GM21515 (cell line): ENCODE measurements at regions not wholly inside any gene's neighbourhood (a gene's known extent, or its start where the extent isn't known, plus 50 kb on each side); places are given as distances from the start of the nearest gene placed in this dataset.
"Not testable (repeated sequence)": the region's sequence is repeated elsewhere in the genome, so short reads cannot be mapped to it uniquely, and the experiment has no call there.

Source experiments
- ATAC-seq: cut with Tn5 transposase; IDR thresholded peaks from one replicate; pipeline ENCODE4 v1.9.1; 2021; ENCODE audit not compliant: unreplicated experiment

GRCh38 chr15:81939604-81940440 is 106.0 kb downstream of the MEX3B start:
- no peak for ATAC-seq

DNA sequence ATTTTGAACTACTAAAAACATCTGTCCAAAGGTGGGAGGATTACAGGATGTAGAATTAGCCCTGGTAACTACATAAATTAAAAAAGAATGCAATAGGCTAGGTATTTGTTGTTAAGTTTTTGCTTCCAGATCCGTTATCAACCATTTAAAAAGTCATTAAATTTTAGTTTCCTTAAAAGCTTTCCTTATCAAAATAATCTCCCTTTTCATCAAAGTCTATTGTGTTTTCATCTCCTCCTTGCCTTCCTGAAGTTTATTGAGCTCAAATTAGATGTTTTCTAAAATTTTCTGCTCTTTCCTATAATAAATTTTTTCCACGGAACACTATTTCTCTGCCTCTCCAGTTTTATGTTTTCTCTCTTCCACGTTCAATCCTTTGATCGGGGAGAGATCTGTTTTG is 108.6 kb downstream of the MEX3B start:
- ATAC-seq = no peak

DNA sequence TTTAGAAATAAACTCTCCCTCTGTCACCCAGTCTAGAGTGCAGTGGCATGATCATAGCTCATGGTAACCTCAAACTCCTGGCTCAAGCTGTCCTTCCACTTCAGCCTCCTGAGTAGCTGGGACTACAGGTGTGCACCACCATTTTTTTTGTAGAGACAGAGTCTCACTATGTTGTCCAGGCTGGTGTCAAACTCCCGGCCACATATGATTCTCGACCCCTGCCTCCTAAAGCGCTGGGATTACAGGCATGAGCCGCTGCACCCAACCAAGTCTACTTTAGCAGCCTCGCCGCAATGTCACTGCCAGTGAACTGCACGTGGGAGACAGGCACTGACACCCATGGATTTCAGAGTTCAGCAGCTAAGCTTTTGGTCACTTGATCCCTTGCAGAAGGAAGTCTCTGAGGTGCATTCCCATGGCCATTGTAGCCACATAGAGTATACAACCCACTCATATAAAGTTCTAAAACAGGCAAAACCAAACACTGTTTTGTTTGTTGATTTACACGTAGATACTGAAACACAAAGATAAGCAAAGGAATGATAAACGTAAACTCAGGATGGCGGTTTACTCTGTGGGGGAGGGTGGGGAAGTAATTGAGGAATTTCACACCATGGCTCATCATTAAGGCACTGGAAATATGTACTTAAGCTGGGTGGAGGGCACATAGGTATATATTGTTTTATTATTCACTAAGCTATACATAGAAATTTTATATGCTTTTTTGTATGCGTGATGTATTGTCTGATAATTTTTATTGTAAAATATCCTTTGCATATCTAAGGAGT is 115.0 kb downstream of the MEX3B start:
- no peak for ATAC-seq

DNA sequence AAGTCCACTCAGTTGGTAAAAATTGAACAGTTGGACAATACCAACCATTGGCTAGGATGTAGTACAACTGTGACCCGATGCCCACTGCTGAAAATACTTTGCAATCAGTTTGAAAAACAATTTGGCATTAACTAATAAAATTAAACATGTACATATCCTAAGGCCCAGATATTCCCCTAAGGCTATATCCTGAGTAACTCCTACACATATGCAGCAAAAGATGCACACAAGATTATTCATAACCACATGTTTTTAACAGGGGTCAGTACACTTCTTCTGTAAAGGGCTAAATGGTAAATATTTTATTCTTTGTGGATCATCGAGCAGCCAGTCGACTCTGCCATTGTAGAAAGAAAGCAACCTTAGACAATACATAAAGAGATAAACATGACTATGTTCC is 116.3 kb downstream of the MEX3B start:
- no peak for ATAC-seq

GRCh38 chr15:81926981-81927380 is 118.8 kb downstream of the MEX3B start:
- no peak for ATAC-seq

DNA sequence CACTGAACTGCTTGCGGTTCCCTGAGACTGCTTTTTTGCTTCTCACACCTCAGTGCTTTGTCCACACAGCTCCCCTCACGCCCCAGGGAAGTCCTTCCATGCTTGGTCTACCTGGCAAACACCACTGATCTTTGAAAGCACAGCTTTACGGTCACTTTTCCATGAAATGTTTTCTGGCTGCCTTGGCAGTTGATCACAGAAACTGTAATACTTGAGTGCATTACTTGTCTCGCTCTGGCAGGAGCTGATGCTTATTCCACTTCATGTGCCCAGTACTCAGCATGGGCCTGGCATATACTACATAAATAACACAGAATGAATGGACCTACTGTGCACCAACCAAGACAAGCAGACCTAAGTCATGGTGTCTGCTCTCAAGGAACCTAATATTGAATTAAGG is 121.1 kb downstream of the MEX3B start:
- ATAC-seq = no peak

- ATAC-seq = no peak
These were observed 122.1 kb downstream of the MEX3B start for GRCh38 chr15:81923561-81924350.

DNA sequence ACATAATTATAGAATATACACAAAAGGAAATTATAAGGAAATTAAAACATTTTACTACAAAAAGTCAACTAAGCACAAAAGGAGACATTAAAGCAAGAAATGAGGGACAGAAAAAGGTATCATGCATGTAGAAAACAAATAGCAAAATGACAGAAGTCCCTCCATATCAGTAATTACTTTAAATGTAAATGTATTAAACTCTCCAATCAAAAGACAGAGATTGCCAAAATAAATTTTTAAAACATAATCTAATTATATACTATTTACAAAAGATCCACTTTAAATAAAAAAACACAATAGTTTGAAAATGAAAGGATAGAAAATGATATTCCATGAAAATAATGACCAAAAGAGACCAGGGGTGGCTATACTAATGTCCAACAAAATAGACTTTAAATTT is 123.7 kb downstream of the MEX3B start:
- ATAC-seq = no peak

DNA sequence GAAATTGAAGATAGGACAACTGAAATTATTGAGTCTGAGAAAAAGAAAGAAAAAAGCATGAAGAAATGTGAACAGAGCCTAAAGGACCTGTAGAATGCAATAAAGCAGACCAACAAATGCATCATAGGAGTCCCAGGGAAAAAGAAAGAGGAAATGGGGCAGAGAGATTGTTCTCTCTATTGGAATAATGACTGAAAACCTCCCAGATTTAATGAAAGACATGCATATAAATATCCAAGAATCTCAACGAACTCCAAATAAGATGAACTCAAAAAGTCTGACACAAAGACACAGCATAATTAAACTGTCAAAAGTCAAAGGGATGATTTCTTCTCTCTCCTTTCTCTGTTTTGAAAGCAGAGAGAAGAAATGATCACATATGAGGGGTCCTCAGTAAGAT is 124.7 kb downstream of the MEX3B start:
- ATAC-seq = no peak

DNA sequence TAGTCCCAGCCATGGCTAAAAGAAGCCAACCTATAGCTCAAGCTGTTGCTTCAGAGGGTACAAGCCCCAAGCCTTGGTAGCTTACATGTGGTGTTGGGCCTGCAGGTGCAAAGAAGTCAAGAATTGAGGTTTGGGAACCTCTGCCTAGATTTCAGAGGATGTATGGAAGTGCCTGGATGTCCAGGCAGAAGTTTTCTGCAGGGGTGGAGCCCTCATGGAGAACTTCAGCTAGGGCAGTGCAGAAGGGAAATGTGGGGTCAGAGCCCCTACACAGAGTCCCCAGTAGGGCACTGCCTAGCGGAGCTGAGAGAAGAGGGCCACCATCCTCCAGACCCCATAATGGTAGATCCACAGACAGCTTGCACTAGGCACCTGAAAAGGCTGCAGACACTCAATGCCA is 127.1 kb downstream of the MEX3B start:
- not testable (repeated sequence) for ATAC-seq

GRCh38 chr15:81916451-81916850 is 129.4 kb downstream of the MEX3B start:
- no peak for ATAC-seq

GRCh38 chr15:81915990-81916389 is 129.8 kb downstream of the MEX3B start:
- ATAC-seq = no peak

DNA sequence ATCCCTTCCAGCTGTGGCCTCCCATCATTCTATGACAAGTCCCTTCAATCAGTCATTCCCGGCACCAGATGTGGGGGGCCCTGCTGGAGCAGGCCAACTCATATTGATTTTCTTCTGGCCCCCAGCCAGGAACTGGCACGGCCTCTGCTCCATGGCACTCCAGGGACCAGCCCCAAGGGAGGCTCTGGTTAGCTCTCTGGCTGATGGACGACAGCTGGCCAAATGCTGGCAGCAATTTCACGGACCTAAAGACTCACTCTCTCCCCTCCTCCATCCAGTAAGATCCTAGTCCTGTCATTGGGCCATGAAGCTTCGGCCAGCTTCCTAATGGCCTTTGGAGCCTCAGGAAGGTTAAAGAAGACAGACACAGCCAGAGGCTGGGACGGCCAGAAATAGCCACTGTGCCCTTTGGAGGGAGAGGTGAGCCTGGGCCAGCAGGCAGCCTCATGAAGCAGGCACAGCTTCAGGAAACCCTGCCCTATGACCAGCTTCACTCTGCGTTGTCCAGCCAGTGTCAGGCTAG is 131.0 kb downstream of the MEX3B start:
- no peak for ATAC-seq

- no peak for ATAC-seq
These were observed 131.5 kb downstream of the MEX3B start for GRCh38 chr15:81914333-81914732.

DNA sequence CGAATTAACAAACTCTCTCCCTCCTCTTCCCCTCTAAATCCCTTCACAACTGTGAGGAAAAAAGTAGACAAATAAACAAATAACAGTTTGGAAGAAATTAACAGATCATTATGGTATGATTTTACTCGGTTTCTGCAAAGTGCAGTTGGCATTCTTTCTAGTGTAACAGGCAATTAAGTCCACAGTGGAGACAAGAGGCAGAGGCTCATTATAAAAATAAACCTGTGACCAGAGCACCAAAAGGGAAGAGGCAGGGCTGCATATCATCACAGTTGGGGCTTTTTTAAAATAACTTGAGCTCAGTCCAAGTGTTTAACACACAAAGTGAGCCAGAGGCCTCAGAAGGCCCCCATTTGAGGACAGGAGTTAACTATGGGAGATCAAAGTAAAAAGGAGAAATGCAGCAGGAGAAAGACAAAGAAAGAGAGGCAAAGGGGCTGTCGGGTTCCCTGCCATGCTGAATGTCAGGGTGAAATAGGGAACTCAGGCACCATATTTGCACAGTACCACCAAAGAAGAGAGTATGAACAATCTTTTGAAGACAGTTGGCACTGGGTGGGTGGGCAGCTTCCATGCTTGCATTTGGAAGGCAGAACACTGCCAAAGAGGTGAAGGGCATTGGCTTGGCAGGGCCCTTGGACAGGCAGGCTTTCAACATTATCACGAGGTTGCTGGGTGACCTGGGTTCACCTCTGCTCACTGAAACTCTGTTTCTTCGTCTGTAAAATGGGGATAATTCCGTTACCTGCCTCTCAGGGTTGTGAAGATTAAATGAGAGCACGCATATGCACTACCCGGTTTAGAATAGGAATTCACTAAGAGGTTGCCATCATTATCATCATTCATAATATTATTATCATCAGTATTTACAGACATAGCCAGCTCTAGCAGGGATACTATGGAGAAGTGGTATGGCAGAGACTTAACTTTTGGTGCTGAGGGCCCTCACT is 134.5 kb downstream of the MEX3B start:
- ATAC-seq = no peak

DNA sequence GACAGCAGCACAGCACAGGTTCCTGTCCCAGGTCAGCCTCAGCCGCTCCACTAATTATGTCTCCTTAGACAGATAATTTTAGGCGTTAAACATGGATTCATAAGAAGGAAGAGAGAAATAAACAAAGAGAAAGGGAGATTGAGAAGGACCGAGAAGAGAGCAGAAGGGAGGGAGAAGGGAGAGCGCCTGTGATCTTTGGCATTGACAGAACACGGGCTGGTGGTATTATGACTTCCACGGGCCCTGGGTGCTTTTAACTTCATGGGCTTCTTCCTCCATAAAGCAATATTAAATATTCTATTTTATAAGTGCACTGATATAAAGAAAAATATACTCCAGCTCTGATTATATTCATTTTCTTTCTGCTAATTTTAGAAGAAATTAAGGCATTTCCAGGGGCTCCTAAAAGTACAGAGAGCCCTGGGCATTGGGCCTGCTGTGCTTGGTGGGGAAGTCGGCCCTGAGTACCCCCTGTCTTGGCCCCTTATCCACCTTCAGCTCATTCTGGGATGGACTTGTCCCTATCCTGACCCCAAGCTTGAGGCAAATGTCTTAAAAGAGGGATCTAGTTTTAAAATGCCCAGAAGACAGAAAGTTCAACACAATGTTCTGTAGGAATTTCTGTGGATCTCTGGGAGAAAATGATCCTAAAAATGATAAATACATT is 135.3 kb downstream of the MEX3B start:
- ATAC-seq = no peak

DNA sequence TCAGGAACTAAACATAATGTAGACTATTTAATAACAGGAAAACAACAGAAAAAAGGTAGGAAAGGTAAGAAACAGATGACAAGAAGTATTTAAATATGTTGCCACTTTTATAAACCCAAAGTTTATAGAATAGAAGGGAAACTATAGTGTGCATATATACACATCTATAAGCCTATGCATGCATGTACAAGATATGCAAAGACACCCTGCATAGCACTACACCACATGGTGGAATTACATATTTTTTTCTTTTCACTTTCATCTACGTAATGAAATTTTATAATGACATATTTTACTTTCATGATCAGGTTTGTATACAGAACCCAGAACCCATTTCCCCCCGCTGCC is 136.8 kb downstream of the MEX3B start:
- no peak for ATAC-seq

DNA sequence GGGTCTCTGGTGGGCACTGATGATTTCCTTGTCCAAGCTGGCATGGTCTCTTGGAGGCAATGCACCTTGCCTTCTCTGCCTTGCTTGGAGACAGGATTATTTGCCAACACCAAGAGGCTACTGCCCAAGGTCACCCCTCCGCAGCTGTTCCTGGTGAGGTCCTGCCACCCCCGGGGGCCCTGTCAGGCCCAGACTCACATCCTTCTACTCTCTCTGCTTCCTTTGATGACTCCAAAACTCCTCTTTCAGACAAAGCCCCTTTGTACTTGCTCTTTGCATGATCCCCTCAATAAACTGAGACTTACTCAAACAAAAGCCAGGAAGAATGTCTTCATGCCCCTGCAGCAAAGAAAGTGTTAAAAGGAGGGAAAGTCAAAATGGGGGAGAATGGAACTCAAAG is 137.7 kb downstream of the MEX3B start:
- ATAC-seq = no peak

GRCh38 chr15:81907521-81907920 is 138.3 kb downstream of the MEX3B start:
- ATAC-seq = no peak

DNA sequence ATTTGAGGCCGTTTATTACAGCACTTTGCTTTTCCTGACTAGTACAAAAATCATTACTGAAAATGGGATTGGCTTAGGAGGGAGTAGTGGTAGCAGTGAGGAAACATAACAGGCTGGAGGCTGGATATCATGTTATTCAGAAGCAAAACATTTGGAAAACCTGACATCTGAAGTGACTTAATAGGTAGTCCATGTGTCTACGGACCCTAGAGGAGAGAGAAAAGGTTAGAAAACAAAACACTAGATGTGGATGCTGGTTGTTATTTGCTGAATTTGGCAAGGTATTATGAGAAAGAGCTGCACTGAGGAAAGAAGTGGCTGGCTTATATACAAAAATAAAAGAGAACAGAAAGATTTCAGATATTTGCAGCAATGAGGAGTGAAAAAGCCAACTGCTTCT is 139.9 kb downstream of the MEX3B start:
- no peak for ATAC-seq
